ENCODE measurements at regions not wholly inside any gene's neighbourhood (a gene's known extent, or its start where the extent isn't known, plus 50 kb on each side); places are given as distances from the start of the nearest gene placed in this dataset.

- Histone ChIP-seq H2AFZ (ENCODE audit: low read depth, low read length) (no peak overlapping the region), H3K27me3 (ENCODE audit: control insufficient read depth in 2 of 2, insufficient read depth in 2 of 2, low read length in 2 of 2) (no peaks in the 10 kb centered on the region), H3K9me3 (replicated peaks; ENCODE audit: control insufficient read depth, insufficient read depth, low read length) (no peaks in the 10 kb centered on the region), H3K79me2 (ENCODE audit: control insufficient read depth, insufficient read depth, low read length) (no peaks in the 10 kb centered on the region), H3K27ac (ENCODE audit: insufficient read depth, low read depth, low read length) (no peak overlapping the region), H3K4me1 (ENCODE audit: control insufficient read depth, extremely low read depth, insufficient read depth, low read length) (no peaks in the 10 kb centered on the region), H3K4me3 (replicated peaks in 1 of 3; ENCODE audit: insufficient read depth in 1 of 3, low read depth in 1 of 3, low read length in 3 of 3) (no peak overlapping the region), H3K9me1 (replicated peaks; ENCODE audit: control insufficient read depth, extremely low read depth, insufficient read depth, low read length) (no peaks in the 10 kb centered on the region), H3K9ac (replicated peaks; ENCODE audit: extremely low read depth, insufficient read depth, low read length) (no peak overlapping the region), H3K36me3 (ENCODE audit: control insufficient read depth in 2 of 2, extremely low read depth in 1 of 2, insufficient read depth in 2 of 2, low read length in 2 of 2) (no peaks in the 10 kb centered on the region), H4K20me1 (replicated peaks; ENCODE audit: control insufficient read depth, extremely low read depth, insufficient read depth, low read length) (no peaks in the 10 kb centered on the region), H3K4me2 (ENCODE audit: insufficient read depth, low read length) (no peak overlapping the region)
- DNase-seq (ENCODE audit: low read depth, low spot score) = no peak
- no peak for TF ChIP-seq GATA2 (IDR thresholded peaks at IDR 0.05; ENCODE audit: insufficient read depth, insufficient read length, low read depth, low read length)
- TF ChIP-seq JUN (IDR thresholded peaks at IDR 0.05; ENCODE audit: borderline replicate concordance, insufficient read depth, insufficient read length, low read depth) = no peak
- no peak for TF ChIP-seq POLR2AphosphoS5 (IDR thresholded peaks at IDR 0.05; ENCODE audit: insufficient read depth, low read depth, low read length)
- TF ChIP-seq CTCF (IDR thresholded peaks at IDR 0.05; ENCODE audit: extremely low read depth in 1 of 2, insufficient read depth in 1 of 2, low read depth in 1 of 2, low read length in 2 of 2) = no peak
- TF ChIP-seq MYC (IDR thresholded peaks at IDR 0.05; ENCODE audit: low read depth, low read length) = no peak
- TF ChIP-seq EZH2 (IDR thresholded peaks at IDR 0.05; ENCODE audit: borderline replicate concordance, low read depth, low read length, severe bottlenecking) = no peak
- TF ChIP-seq MAX (IDR thresholded peaks at IDR 0.05; ENCODE audit: insufficient read depth, insufficient read length) = no peak
- no peak for TF ChIP-seq FOS (IDR thresholded peaks at IDR 0.05; ENCODE audit: borderline replicate concordance, insufficient read depth, low read length)
- TF ChIP-seq POLR2A (IDR thresholded peaks at IDR 0.05; ENCODE audit: low read depth, low read length) = no peak
- no TSS peak for BruUV-seq (replicated peaks)
- FAIRE-seq = no peak
- dilution Hi-C loops (cut with MboI; ENCODE audit: extremely low pct_ligation_motif_present, low sequenced_read_pairs) = no loop called here
- ChIA-PET CTCF (no interaction called here), POLR2A (no interaction called here)
- intact Hi-C loops (cut with micrococcal nuclease) = no loop called here
Measured at GRCh38 chr4:67120369-67120768, 424.9 kb downstream of the CENPC start.

All from endothelial cell of umbilical vein (primary cell).